ENCODE measurements at regions not wholly inside any gene's neighbourhood (a gene's known extent, or its start where the extent isn't known, plus 50 kb on each side); places are given as distances from the start of the nearest gene placed in this dataset.

DNA sequence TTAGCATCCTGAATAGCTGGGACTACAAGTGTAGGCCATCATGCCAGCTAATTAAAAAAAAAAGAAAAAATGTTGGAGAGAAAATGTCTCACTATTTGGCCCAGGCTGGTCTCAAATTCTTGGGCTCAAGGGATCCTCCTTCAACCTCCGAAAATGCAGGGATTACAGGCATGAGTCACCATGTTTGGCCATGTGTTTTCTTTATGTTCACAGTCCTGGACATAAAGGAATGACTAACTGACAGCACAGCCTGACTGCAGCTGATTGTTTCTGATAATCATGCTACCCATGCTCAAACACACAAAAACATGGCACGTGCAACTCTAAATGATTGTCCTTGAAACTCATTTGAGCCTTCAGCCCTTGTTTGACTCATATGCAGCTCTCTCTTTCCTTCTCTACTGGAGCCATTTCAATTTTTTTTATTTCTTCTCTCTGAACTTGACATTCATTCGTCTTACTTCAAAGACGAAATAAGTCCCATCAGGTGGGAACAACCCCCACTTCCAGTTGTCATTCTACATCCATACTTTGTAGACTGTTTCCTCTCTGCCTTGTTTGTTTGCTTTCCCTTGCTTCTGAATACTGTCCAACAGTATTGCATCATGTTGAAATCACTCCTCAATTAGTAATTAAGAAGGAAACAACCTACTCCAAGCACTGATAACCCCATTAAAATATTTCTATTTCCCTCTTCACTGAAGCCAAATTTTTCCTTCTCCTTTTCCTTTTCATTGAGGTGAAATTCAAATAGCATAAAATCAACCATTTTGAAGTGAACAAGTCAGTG, 413.0 kb downstream of the BMP2 start:
- TF ChIP-seq, protein P1, sequence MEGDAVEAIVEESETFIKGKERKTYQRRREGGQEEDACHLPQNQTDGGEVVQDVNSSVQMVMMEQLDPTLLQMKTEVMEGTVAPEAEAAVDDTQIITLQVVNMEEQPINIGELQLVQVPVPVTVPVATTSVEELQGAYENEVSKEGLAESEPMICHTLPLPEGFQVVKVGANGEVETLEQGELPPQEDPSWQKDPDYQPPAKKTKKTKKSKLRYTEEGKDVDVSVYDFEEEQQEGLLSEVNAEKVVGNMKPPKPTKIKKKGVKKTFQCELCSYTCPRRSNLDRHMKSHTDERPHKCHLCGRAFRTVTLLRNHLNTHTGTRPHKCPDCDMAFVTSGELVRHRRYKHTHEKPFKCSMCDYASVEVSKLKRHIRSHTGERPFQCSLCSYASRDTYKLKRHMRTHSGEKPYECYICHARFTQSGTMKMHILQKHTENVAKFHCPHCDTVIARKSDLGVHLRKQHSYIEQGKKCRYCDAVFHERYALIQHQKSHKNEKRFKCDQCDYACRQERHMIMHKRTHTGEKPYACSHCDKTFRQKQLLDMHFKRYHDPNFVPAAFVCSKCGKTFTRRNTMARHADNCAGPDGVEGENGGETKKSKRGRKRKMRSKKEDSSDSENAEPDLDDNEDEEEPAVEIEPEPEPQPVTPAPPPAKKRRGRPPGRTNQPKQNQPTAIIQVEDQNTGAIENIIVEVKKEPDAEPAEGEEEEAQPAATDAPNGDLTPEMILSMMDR (IDR thresholded peaks at IDR 0.05), result no peak
- no peak for TF ChIP-seq POLR2A (IDR thresholded peaks at IDR 0.05)
